ENCODE measurements at regions not wholly inside any gene's neighbourhood (a gene's known extent, or its start where the extent isn't known, plus 50 kb on each side); places are given as distances from the start of the nearest gene placed in this dataset.
A peak's percentile ranks its signal among the peaks of the same experiment; 100 is the strongest.

DNA sequence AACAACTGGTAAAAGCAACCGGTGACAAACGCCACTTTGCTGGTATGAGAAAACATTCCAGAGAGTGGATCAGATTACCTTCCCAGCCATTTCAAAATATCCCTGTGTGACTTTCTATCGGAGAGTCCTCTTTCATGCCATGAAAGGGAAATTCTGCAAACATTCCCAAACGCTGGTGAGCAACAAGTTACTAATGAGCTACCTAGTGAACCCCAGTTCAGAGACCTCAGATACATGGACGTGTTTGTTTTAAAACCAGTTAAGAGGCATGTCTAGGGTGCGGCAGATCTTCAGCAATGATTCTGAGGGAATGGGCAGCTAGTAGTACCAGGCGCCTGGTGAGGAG lies 418.2 kb upstream of the NR2F2 start (continued):
- no peak for TF ChIP-seq CREB1 (CRISPR knock-in tag; IDR thresholded peaks at IDR 0.05; ENCODE audit: low read depth)
- no peak for TF ChIP-seq EZH2 (IDR thresholded peaks at IDR 0.05; ENCODE audit: low read depth, unreplicated experiment)
- TF ChIP-seq ZNF114 (CRISPR knock-in tag; IDR thresholded peaks at IDR 0.05), result no peak
- no peak for TF ChIP-seq CTCF (conservative IDR thresholded peaks at IDR 0.05; ENCODE audit: low read depth in 2 of 2)
- no peak for TF ChIP-seq EZH2phosphoT487 (IDR thresholded peaks at IDR 0.05; ENCODE audit: unreplicated experiment)

DNA sequence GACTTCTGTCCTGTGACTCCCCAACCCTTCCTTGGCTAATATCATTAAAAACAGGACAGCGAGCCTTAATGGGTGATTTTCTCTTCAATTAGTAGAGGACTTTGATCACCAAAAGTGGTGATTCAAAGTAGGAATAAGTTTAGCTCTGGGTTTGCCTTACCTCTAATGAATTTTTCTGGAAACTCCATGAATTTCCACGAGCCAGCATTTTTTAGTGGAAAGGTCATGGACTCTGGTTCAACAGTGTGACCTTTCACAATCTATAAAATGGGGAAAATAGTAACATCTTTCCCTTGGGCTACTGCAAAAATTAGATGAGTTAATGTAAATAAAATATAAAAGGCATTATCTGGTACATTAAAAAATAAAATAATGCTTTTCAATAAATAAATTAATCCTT lies 417.8 kb upstream of the NR2F2 start:
- peaks cover 3% of the 10 kb centered on the region; the same call in 1 of the 2 replicates for H3K9me2 ChIP-seq (ENCODE audit: insufficient read depth)
- TF ChIP-seq EZH2phosphoT487 (IDR thresholded peaks at IDR 0.05; ENCODE audit: unreplicated experiment), result no peak
- TF ChIP-seq, protein P1, sequence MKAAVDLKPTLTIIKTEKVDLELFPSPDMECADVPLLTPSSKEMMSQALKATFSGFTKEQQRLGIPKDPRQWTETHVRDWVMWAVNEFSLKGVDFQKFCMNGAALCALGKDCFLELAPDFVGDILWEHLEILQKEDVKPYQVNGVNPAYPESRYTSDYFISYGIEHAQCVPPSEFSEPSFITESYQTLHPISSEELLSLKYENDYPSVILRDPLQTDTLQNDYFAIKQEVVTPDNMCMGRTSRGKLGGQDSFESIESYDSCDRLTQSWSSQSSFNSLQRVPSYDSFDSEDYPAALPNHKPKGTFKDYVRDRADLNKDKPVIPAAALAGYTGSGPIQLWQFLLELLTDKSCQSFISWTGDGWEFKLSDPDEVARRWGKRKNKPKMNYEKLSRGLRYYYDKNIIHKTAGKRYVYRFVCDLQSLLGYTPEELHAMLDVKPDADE (IDR thresholded peaks at IDR 0.05), result no peak
- no peak for TF ChIP-seq EZH2 (IDR thresholded peaks at IDR 0.05; ENCODE audit: low read depth, unreplicated experiment)
- no peak for TF ChIP-seq JUNB (IDR thresholded peaks at IDR 0.05; ENCODE audit: unreplicated experiment)
- no peak for TF ChIP-seq CTCF (conservative IDR thresholded peaks at IDR 0.05; ENCODE audit: low read depth in 2 of 2)
- TF ChIP-seq, protein P2, sequence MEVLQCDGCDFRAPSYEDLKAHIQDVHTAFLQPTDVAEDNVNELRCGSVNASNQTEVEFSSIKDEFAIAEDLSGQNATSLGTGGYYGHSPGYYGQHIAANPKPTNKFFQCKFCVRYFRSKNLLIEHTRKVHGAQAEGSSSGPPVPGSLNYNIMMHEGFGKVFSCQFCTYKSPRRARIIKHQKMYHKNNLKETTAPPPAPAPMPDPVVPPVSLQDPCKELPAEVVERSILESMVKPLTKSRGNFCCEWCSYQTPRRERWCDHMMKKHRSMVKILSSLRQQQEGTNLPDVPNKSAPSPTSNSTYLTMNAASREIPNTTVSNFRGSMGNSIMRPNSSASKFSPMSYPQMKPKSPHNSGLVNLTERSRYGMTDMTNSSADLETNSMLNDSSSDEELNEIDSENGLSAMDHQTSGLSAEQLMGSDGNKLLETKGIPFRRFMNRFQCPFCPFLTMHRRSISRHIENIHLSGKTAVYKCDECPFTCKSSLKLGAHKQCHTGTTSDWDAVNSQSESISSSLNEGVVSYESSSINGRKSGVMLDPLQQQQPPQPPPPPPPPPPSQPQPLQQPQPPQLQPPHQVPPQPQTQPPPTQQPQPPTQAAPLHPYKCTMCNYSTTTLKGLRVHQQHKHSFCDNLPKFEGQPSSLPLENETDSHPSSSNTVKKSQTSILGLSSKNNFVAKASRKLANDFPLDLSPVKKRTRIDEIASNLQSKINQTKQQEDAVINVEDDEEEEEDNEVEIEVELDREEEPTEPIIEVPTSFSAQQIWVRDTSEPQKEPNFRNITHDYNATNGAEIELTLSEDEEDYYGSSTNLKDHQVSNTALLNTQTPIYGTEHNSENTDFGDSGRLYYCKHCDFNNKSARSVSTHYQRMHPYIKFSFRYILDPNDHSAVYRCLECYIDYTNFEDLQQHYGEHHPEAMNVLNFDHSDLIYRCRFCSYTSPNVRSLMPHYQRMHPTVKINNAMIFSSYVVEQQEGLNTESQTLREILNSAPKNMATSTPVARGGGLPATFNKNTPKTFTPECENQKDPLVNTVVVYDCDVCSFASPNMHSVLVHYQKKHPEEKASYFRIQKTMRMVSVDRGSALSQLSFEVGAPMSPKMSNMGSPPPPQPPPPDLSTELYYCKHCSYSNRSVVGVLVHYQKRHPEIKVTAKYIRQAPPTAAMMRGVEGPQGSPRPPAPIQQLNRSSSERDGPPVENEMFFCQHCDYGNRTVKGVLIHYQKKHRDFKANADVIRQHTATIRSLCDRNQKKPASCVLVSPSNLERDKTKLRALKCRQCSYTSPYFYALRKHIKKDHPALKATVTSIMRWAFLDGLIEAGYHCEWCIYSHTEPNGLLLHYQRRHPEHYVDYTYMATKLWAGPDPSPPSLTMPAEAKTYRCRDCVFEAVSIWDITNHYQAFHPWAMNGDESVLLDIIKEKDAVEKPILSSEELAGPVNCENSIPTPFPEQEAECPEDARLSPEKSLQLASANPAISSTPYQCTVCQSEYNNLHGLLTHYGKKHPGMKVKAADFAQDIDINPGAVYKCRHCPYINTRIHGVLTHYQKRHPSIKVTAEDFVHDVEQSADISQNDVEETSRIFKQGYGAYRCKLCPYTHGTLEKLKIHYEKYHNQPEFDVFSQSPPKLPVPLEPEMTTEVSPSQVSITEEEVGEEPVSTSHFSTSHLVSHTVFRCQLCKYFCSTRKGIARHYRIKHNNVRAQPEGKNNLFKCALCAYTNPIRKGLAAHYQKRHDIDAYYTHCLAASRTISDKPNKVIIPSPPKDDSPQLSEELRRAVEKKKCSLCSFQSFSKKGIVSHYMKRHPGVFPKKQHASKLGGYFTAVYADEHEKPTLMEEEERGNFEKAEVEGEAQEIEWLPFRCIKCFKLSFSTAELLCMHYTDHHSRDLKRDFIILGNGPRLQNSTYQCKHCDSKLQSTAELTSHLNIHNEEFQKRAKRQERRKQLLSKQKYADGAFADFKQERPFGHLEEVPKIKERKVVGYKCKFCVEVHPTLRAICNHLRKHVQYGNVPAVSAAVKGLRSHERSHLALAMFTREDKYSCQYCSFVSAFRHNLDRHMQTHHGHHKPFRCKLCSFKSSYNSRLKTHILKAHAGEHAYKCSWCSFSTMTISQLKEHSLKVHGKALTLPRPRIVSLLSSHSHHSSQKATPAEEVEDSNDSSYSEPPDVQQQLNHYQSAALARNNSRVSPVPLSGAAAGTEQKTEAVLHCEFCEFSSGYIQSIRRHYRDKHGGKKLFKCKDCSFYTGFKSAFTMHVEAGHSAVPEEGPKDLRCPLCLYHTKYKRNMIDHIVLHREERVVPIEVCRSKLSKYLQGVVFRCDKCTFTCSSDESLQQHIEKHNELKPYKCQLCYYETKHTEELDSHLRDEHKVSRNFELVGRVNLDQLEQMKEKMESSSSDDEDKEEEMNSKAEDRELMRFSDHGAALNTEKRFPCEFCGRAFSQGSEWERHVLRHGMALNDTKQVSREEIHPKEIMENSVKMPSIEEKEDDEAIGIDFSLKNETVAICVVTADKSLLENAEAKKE (CRISPR knock-in tag; IDR thresholded peaks at IDR 0.05), result no peak
- no peak for TF ChIP-seq ZNF331 (CRISPR knock-in tag; IDR thresholded peaks at IDR 0.05; ENCODE audit: low read depth)
- TF ChIP-seq STAT1 (IDR thresholded peaks at IDR 0.05; ENCODE audit: unreplicated experiment), result no peak
- no peak overlapping the region for H3K27ac ChIP-seq (ENCODE audit: low read depth)
- Mint-ChIP-seq H3K36me3 (ENCODE audit: low read depth) (no peaks in the 10 kb centered on the region), H3K4me3 (no peak overlapping the region), H3K4me1 (peaks cover 45% of the 10 kb centered on the region), H3K27me3 (ENCODE audit: insufficient read depth, low read depth, poor library complexity) (peaks cover 46% of the 10 kb centered on the region), H3K27ac (no peak overlapping the region), H3K9me3 (no peaks in the 10 kb centered on the region)
- no peak for DNase-seq (ENCODE audit: low spot score)
- no peaks in the 10 kb centered on the region for H3K36me3 ChIP-seq (ENCODE audit: insufficient read depth)
- peaks cover 54% of the 10 kb centered on the region for H3K4me1 ChIP-seq (ENCODE audit: insufficient read depth)
- H3K4me3 ChIP-seq, result no peak overlapping the region
- H3K4me2 ChIP-seq, result peak overlapping the region; percentile 73
- no peak for ATAC-seq
- no peak overlapping the region for H2AFZ ChIP-seq
- H4K20me1 ChIP-seq (replicated peaks; ENCODE audit: insufficient read depth), result no peaks in the 10 kb centered on the region
- H3K27me3 ChIP-seq (ENCODE audit: insufficient read depth), result peaks cover 53% of the 10 kb centered on the region
- no peaks in the 10 kb centered on the region for H3K79me2 ChIP-seq (replicated peaks; ENCODE audit: insufficient read depth)
- H3F3A ChIP-seq (replicated peaks; ENCODE audit: low read depth), result 0 out of 2 replicates have a peak, but pooled peaks cover 3% of the 10 kb centered on the region
